ENCODE measurements at regions not wholly inside any gene's neighbourhood (a gene's known extent, or its start where the extent isn't known, plus 50 kb on each side); places are given as distances from the start of the nearest gene placed in this dataset.
A peak's percentile ranks its signal among the peaks of the same experiment; 100 is the strongest.

DNA sequence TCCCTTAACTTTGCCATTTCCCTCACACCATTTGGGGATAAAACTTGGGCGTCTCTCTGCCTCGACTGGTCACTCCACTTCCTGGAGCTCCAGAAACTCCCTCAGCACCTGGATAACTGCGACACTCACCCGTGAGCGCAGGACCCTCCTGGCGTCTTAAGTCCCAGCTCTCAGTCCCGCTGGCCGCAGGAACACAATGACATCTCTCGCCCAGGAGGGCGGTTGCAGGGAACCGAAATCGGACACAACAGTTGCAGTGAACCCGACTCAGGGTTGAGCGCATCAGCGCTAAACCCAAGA, 370.9 kb upstream of the SMIM31 start:
- TF ChIP-seq, protein P1, sequence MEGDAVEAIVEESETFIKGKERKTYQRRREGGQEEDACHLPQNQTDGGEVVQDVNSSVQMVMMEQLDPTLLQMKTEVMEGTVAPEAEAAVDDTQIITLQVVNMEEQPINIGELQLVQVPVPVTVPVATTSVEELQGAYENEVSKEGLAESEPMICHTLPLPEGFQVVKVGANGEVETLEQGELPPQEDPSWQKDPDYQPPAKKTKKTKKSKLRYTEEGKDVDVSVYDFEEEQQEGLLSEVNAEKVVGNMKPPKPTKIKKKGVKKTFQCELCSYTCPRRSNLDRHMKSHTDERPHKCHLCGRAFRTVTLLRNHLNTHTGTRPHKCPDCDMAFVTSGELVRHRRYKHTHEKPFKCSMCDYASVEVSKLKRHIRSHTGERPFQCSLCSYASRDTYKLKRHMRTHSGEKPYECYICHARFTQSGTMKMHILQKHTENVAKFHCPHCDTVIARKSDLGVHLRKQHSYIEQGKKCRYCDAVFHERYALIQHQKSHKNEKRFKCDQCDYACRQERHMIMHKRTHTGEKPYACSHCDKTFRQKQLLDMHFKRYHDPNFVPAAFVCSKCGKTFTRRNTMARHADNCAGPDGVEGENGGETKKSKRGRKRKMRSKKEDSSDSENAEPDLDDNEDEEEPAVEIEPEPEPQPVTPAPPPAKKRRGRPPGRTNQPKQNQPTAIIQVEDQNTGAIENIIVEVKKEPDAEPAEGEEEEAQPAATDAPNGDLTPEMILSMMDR (IDR thresholded peaks at IDR 0.05; ENCODE audit: insufficient read depth, low read depth, low read length, missing control alignments) = no peak
- peak overlapping the region; percentile 57 for H3K4me3 ChIP-seq (ENCODE audit: low read length)
- DNase-seq (ENCODE audit: low read depth) = no peak

GRCh38 chr4:164383358-164384220, 370.3 kb upstream of the SMIM31 start:
- DNase-seq (ENCODE audit: low read depth) = peak; percentile 54
- peak overlapping the region; percentile 57 for H3K4me3 ChIP-seq (ENCODE audit: low read length)

DNA sequence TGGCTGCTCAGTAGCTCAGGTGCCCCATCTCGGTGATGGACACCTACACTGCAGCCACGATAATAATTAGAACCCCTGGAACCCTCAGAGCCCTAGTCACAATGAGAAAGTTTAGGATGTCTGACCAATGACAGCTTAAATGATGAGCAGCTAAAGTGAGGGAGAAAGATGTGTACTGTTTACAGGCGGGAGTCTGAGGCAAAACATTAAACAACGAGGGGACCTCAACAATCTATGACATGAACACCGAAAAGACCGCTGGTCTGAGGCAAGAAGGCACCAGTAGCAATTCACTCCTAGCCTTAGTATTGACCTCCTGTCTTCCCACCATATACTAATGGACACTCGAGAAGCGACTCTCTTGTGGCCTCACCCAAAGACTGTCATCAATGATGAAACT, 369.5 kb upstream of the SMIM31 start:
- TF ChIP-seq, protein P1 (IDR thresholded peaks at IDR 0.05; ENCODE audit: insufficient read depth, low read depth, low read length, missing control alignments) = no peak
- DNase-seq (ENCODE audit: low read depth) = no peak
- H3K4me3 ChIP-seq (ENCODE audit: low read length) = no peak overlapping the region

More at GRCh38 chr4:164383358-164384220, 370.3 kb upstream of the SMIM31 start:
- TF ChIP-seq, protein P1 (IDR thresholded peaks at IDR 0.05; ENCODE audit: insufficient read depth, low read depth, low read length, missing control alignments) = peak; percentile 52

DNA sequence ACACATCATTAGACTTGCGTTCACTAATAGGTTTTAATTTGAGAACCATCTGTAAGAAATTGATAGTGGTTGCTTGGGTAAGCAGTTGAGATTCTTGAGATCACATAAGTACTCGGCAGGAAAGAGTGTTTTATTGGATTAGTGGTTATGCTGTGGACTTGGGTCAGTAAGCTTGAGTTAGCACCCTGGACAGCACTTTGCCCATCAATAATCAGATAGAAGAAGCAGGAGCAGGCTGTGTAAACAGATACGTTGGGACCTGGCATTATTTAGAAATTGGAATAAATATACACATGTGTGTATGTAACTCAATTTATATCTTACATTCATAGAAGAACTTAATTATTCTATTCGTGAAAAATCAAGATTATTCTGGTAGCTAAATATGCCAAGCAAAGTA, 357.5 kb upstream of the SMIM31 start:
- no peak overlapping the region for H3K4me3 ChIP-seq (ENCODE audit: low read length)
- DNase-seq (ENCODE audit: low read depth) = peak; percentile 53
- TF ChIP-seq, protein P1 (IDR thresholded peaks at IDR 0.05; ENCODE audit: insufficient read depth, low read depth, low read length, missing control alignments) = no peak

GRCh38 chr4:164402554-164402953, 351.4 kb upstream of the SMIM31 start:
- no peak overlapping the region for H3K4me3 ChIP-seq (ENCODE audit: low read length)

GRCh38 chr4:164405774-164406173, 348.2 kb upstream of the SMIM31 start:
- H3K4me3 ChIP-seq (ENCODE audit: low read length) = no peak overlapping the region
- DNase-seq (ENCODE audit: low read depth) = no peak
- TF ChIP-seq, protein P1 (IDR thresholded peaks at IDR 0.05; ENCODE audit: insufficient read depth, low read depth, low read length, missing control alignments) = no peak

More at GRCh38 chr4:164402554-164402953, 351.4 kb upstream of the SMIM31 start:
- TF ChIP-seq, protein P1 (IDR thresholded peaks at IDR 0.05; ENCODE audit: insufficient read depth, low read depth, low read length, missing control alignments) = no peak
- peak; percentile 5 for DNase-seq (ENCODE audit: low read depth)

GRCh38 chr4:164408831-164409230, 345.1 kb upstream of the SMIM31 start:
- peak; percentile 83 for DNase-seq (ENCODE audit: low read depth)
- no peak overlapping the region for H3K4me3 ChIP-seq (ENCODE audit: low read length)
- TF ChIP-seq, protein P1 (IDR thresholded peaks at IDR 0.05; ENCODE audit: insufficient read depth, low read depth, low read length, missing control alignments) = no peak
